ENCODE measurements at regions not wholly inside any gene's neighbourhood (a gene's known extent, or its start where the extent isn't known, plus 50 kb on each side); places are given as distances from the start of the nearest gene placed in this dataset.

- ATAC-seq = no peak
- H3K4me3 ChIP-seq = no peak overlapping the region
- H3K4me1 ChIP-seq = no peaks in the 10 kb centered on the region
- intact Hi-C loops (cut with DNase I) = no loop called here
- no peaks in the 10 kb centered on the region for H3K27me3 ChIP-seq
- WGBS (ENCODE audit: insufficient coverage, low coverage, low lambda C conversion rate, missing lambda C conversion rate) = 38% methylated on average over 3 of the region's 3 CpGs
- DNase-seq = no peak
- no peaks in the 10 kb centered on the region for H3K9me3 ChIP-seq
- H3K36me3 ChIP-seq = no peaks in the 10 kb centered on the region
- H3K27ac ChIP-seq = no peak overlapping the region
- TF ChIP-seq, protein P1, sequence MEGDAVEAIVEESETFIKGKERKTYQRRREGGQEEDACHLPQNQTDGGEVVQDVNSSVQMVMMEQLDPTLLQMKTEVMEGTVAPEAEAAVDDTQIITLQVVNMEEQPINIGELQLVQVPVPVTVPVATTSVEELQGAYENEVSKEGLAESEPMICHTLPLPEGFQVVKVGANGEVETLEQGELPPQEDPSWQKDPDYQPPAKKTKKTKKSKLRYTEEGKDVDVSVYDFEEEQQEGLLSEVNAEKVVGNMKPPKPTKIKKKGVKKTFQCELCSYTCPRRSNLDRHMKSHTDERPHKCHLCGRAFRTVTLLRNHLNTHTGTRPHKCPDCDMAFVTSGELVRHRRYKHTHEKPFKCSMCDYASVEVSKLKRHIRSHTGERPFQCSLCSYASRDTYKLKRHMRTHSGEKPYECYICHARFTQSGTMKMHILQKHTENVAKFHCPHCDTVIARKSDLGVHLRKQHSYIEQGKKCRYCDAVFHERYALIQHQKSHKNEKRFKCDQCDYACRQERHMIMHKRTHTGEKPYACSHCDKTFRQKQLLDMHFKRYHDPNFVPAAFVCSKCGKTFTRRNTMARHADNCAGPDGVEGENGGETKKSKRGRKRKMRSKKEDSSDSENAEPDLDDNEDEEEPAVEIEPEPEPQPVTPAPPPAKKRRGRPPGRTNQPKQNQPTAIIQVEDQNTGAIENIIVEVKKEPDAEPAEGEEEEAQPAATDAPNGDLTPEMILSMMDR (IDR thresholded peaks at IDR 0.05) = no peak
- no peak for TF ChIP-seq POLR2A (IDR thresholded peaks at IDR 0.05)
Observed at GRCh38 chr6:93165850-93166430, 253.4 kb downstream of the EPHA7 start.

- Histone ChIP-seq H3K4me1 (no peaks in the 10 kb centered on the region), H3K9me3 (no peaks in the 10 kb centered on the region), H3K36me3 (no peaks in the 10 kb centered on the region), H3K27me3 (no peaks in the 10 kb centered on the region), H3K4me3 (no peak overlapping the region), H3K27ac (no peak overlapping the region)
- TF ChIP-seq, protein P1 (IDR thresholded peaks at IDR 0.05) = no peak
- no peak for TF ChIP-seq POLR2A (IDR thresholded peaks at IDR 0.05)
- intact Hi-C loops (cut with DNase I) = no loop called here
- DNase-seq = no peak
- no peak for ATAC-seq
Observed at GRCh38 chr6:93164781-93165180, 254.6 kb downstream of the EPHA7 start.

- H3K9me3 ChIP-seq = no peaks in the 10 kb centered on the region
- H3K36me3 ChIP-seq = no peaks in the 10 kb centered on the region
- no peak overlapping the region for H3K4me3 ChIP-seq
- no peak overlapping the region for H3K27ac ChIP-seq
- DNase-seq (no peak), ATAC-seq (no peak)
- no peaks in the 10 kb centered on the region for H3K27me3 ChIP-seq
- H3K4me1 ChIP-seq = no peaks in the 10 kb centered on the region
- WGBS (ENCODE audit: insufficient coverage, low coverage, low lambda C conversion rate, missing lambda C conversion rate) = 39% methylated on average over 3 of the region's 3 CpGs
- intact Hi-C loops (cut with DNase I) = no loop called here
- TF ChIP-seq POLR2A (IDR thresholded peaks at IDR 0.05) = no peak
- TF ChIP-seq, protein P1 (IDR thresholded peaks at IDR 0.05) = no peak
Observed at GRCh38 chr6:93163146-93163545, 256.2 kb downstream of the EPHA7 start.

DNA sequence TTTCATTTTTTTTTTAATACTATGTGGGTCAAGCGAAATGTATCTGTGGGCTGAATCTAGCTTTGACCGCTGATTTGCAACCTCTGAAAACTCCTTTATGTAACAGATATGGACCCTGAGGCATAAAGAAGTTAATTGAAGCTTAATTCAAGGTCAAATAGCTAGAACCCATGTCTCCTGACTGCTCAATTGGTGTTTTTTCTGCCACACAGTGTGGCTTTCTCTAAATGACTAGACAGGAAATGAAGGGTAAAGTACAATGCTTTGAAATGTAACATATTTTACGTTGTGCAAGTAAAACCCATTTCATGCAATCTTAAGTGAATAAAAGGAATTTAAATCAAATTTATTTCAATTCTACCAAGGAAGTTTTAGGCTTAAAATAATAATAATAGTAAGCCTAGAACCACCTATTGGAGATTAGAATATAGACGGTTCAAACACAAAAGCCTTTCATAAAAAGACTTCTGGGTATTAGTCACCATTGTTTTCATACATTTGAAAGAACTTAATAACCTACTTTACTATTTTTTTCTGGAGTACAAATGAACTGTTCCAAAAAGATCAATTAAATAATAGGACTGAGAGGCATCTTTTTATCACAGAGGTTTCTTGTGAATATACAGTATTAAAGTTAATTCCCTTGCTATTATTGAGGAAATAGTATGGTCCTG lies 279.8 kb downstream of the EPHA7 start:
- no peaks in the 10 kb centered on the region for H3K9me3 ChIP-seq
- no peak for DNase-seq

More for the DNA sequence above, 279.8 kb downstream of the EPHA7 start:
- ATAC-seq = no peak
- no peak overlapping the region for H3K4me3 ChIP-seq
- no peak overlapping the region for H3K27ac ChIP-seq
- H3K4me1 ChIP-seq = no peaks in the 10 kb centered on the region
- intact Hi-C loops (cut with DNase I) = no loop called here
- no peaks in the 10 kb centered on the region for H3K27me3 ChIP-seq
- H3K36me3 ChIP-seq = no peaks in the 10 kb centered on the region
- TF ChIP-seq POLR2A (IDR thresholded peaks at IDR 0.05) = no peak
- TF ChIP-seq, protein P1 (IDR thresholded peaks at IDR 0.05) = no peak
- 68% methylated on average over 4 of the region's 4 CpGs for WGBS (ENCODE audit: insufficient coverage, low coverage, low lambda C conversion rate, missing lambda C conversion rate)
